CMK (cell line): ENCODE measurements at regions not wholly inside any gene's neighbourhood (a gene's known extent, or its start where the extent isn't known, plus 50 kb on each side); places are given as distances from the start of the nearest gene placed in this dataset.
"Not testable (repeated sequence)": the region's sequence is repeated elsewhere in the genome, so short reads cannot be mapped to it uniquely, and the experiment has no call there.

ENCODE experiments used
- DNase-seq: peaks from one replicate; pipeline ENCODE4 v3.0.0-alpha.2; 2010; ENCODE audit warnings: low read depth

GRCh38 chr13:76289558-76289957 is 596.6 kb downstream of the KCTD12 start:
- DNase-seq = no peak

GRCh38 chr13:76286178-76286577 is 600.0 kb downstream of the KCTD12 start:
- DNase-seq = no peak

GRCh38 chr13:76285463-76285862 is 600.7 kb downstream of the KCTD12 start:
- DNase-seq = no peak

- DNase-seq = not testable (repeated sequence)
These were observed 606.4 kb downstream of the KCTD12 start for GRCh38 chr13:76279766-76280165.

- no peak for DNase-seq
These were observed 614.4 kb downstream of the KCTD12 start for GRCh38 chr13:76271728-76272232.

- not testable (repeated sequence) for DNase-seq
These were observed 617.9 kb downstream of the KCTD12 start for GRCh38 chr13:76268307-76268706.

- no peak for DNase-seq
These were observed 619.0 kb downstream of the KCTD12 start for GRCh38 chr13:76267216-76267615.

GRCh38 chr13:76266561-76266960 is 619.6 kb downstream of the KCTD12 start:
- DNase-seq = no peak

GRCh38 chr13:76250211-76250610 is 614.1 kb downstream of the LMO7 start:
- no peak for DNase-seq

- no peak for DNase-seq
These were observed 609.8 kb downstream of the LMO7 start for GRCh38 chr13:76245920-76246319.

- DNase-seq = no peak
These were observed 609.1 kb downstream of the LMO7 start for GRCh38 chr13:76245211-76245610.

GRCh38 chr13:76243120-76243519 is 607.0 kb downstream of the LMO7 start:
- DNase-seq = not testable (repeated sequence)

- DNase-seq = no peak
These were observed 603.0 kb downstream of the LMO7 start for GRCh38 chr13:76239031-76239680.

- no peak for DNase-seq
These were observed 595.5 kb downstream of the LMO7 start for GRCh38 chr13:76231522-76232167.

GRCh38 chr13:76229281-76229680 is 593.2 kb downstream of the LMO7 start:
- no peak for DNase-seq

- no peak for DNase-seq
These were observed 590.8 kb downstream of the LMO7 start for GRCh38 chr13:76226941-76227340.

- DNase-seq = no peak
These were observed 589.8 kb downstream of the LMO7 start for GRCh38 chr13:76225815-76226489.

GRCh38 chr13:76223999-76224398 is 587.9 kb downstream of the LMO7 start:
- DNase-seq = no peak

- no peak for DNase-seq
These were observed 587.4 kb downstream of the LMO7 start for GRCh38 chr13:76223565-76223964.

GRCh38 chr13:76222511-76222910 is 586.4 kb downstream of the LMO7 start:
- no peak for DNase-seq

- DNase-seq = no peak
These were observed 580.6 kb downstream of the LMO7 start for GRCh38 chr13:76216729-76217128.

GRCh38 chr13:76214001-76214400 is 577.9 kb downstream of the LMO7 start:
- no peak for DNase-seq

- DNase-seq = no peak
These were observed 577.3 kb downstream of the LMO7 start for GRCh38 chr13:76213423-76213904.
